Activated CD8-positive, alpha-beta memory T cell treated with anti-CD3 and anti-CD28 coated beads for 36 hours (primary cell): ENCODE measurements at regions not wholly inside any gene's neighbourhood (a gene's known extent, or its start where the extent isn't known, plus 50 kb on each side); places are given as distances from the start of the nearest gene placed in this dataset.
"Not testable (repeated sequence)": the region's sequence is repeated elsewhere in the genome, so short reads cannot be mapped to it uniquely, and the experiment has no call there.

ENCODE experiments used
- CTCF ChIA-PET: fragments of 350-600 bp; sonication (Branson Sonifier 250); formaldehyde crosslinking; loops from one replicate; lab custom pipeline; 2021; ENCODE audit warnings: antibody characterized with exemption; lab: Charles Lee
- POLR2A ChIA-PET: fragments of 350-600 bp; sonication (Branson Sonifier 250); formaldehyde crosslinking; loops from one replicate; lab custom pipeline; 2021; ENCODE audit warnings: antibody characterized with exemption; lab: Charles Lee

GRCh38 chr4:58871509-58871908, 1761.3 kb upstream of the IGFBP7 start:
- CTCF ChIA-PET: no interaction called here
- POLR2A ChIA-PET: no interaction called here

GRCh38 chr4:58849026-58849425, 1738.8 kb upstream of the IGFBP7 start:
- POLR2A ChIA-PET: no interaction called here

GRCh38 chr4:58843455-58843854, 1733.3 kb upstream of the IGFBP7 start:
- ChIA-PET CTCF (no interaction called here), POLR2A (no interaction called here)

More at GRCh38 chr4:58849026-58849425, 1738.8 kb upstream of the IGFBP7 start:
- CTCF ChIA-PET: no interaction called here

GRCh38 chr4:58833126-58833525, 1722.9 kb upstream of the IGFBP7 start:
- CTCF ChIA-PET: no interaction called here
- POLR2A ChIA-PET: no interaction called here

GRCh38 chr4:58825278-58825677, 1715.1 kb upstream of the IGFBP7 start:
- ChIA-PET CTCF (no interaction called here), POLR2A (no interaction called here)

GRCh38 chr4:58818560-58818959, 1708.4 kb upstream of the IGFBP7 start:
- POLR2A ChIA-PET, CTCF ChIA-PET: not testable (repeated sequence)

- ChIA-PET POLR2A (no interaction called here), CTCF (no interaction called here)
Observed at GRCh38 chr4:58809948-58810347, 1699.8 kb upstream of the IGFBP7 start.

- POLR2A ChIA-PET: no interaction called here
- CTCF ChIA-PET: no interaction called here
Observed at GRCh38 chr4:58809366-58809765, 1699.2 kb upstream of the IGFBP7 start.

GRCh38 chr4:58808817-58809216, 1698.6 kb upstream of the IGFBP7 start:
- CTCF ChIA-PET: no interaction called here
- POLR2A ChIA-PET: no interaction called here

- CTCF ChIA-PET: no interaction called here
Observed at GRCh38 chr4:58807843-58808615, 1697.8 kb upstream of the IGFBP7 start.

GRCh38 chr4:58776627-58777026, 1666.4 kb upstream of the IGFBP7 start:
- ChIA-PET POLR2A (no interaction called here), CTCF (no interaction called here)

More at GRCh38 chr4:58807843-58808615, 1697.8 kb upstream of the IGFBP7 start:
- POLR2A ChIA-PET: no interaction called here

GRCh38 chr4:58767598-58767997, 1657.4 kb upstream of the IGFBP7 start:
- CTCF ChIA-PET: no interaction called here
- POLR2A ChIA-PET: no interaction called here

GRCh38 chr4:58766763-58767162, 1656.6 kb upstream of the IGFBP7 start:
- ChIA-PET POLR2A (no interaction called here), CTCF (no interaction called here)

GRCh38 chr4:58761563-58761962, 1651.4 kb upstream of the IGFBP7 start:
- POLR2A ChIA-PET: no interaction called here
- CTCF ChIA-PET: no interaction called here

- ChIA-PET CTCF (no interaction called here), POLR2A (no interaction called here)
Observed at GRCh38 chr4:58760737-58761136, 1650.6 kb upstream of the IGFBP7 start.

GRCh38 chr4:58760100-58760499, 1649.9 kb upstream of the IGFBP7 start:
- CTCF ChIA-PET: no interaction called here

GRCh38 chr4:58749206-58749605, 1639.0 kb upstream of the IGFBP7 start:
- CTCF ChIA-PET: no interaction called here
- POLR2A ChIA-PET: no interaction called here

More at GRCh38 chr4:58760100-58760499, 1649.9 kb upstream of the IGFBP7 start:
- POLR2A ChIA-PET: no interaction called here

GRCh38 chr4:58740897-58741296, 1630.7 kb upstream of the IGFBP7 start:
- POLR2A ChIA-PET: no interaction called here
- CTCF ChIA-PET: no interaction called here

- CTCF ChIA-PET: no interaction called here
- POLR2A ChIA-PET: no interaction called here
Observed at GRCh38 chr4:58739275-58739674, 1629.1 kb upstream of the IGFBP7 start.

GRCh38 chr4:58738375-58738774, 1628.2 kb upstream of the IGFBP7 start:
- CTCF ChIA-PET: no interaction called here
- POLR2A ChIA-PET: no interaction called here

- ChIA-PET CTCF (no interaction called here), POLR2A (no interaction called here)
Observed at GRCh38 chr4:58734030-58734674, 1624.0 kb upstream of the IGFBP7 start.
